Common myeloid progenitor, CD34-positive (primary cell): ENCODE measurements at regions not wholly inside any gene's neighbourhood (a gene's known extent, or its start where the extent isn't known, plus 50 kb on each side); places are given as distances from the start of the nearest gene placed in this dataset.

Experiments used
- CTCF ChIA-PET: fragments of 350-600 bp; sonication (Branson Sonifier 250); formaldehyde crosslinking; loops from one replicate; lab custom pipeline; 2021; ENCODE audit warnings: antibody characterized with exemption; lab: Charles Lee
- POLR2A ChIA-PET: fragments of 350-600 bp; sonication (Branson Sonifier 250); formaldehyde crosslinking; loops from one replicate; lab custom pipeline; 2021; ENCODE audit warnings: antibody characterized with exemption; lab: Charles Lee
- DNase-seq, 3 donors: peaks; one replicate each; pipeline versions ENCODE4 v3.0.0 to v3.0.0-alpha.2; 2013
- H3K27ac ChIP-seq, 2 experiments: 1 replicate in 1 of 2; 2 replicates in 1 of 2; pipeline ENCODE4 v1.7.0; 2013; ENCODE audit warnings: inconsistent platforms in 2 of 2, low read length in 2 of 2, mild to moderate bottlenecking in 2 of 2, low read depth in 1 of 2, moderate library complexity in 1 of 2; ENCODE audit not compliant: severe bottlenecking in 2 of 2, insufficient read depth in 1 of 2, poor library complexity in 1 of 2
- H3K27me3 ChIP-seq, 5 experiments: replicated peaks in 2 of 5; 1 replicate in 3 of 5; 2 replicates in 2 of 5; pipeline versions ENCODE4 v1.6.1 to v1.7.0; 2013; ENCODE audit warnings: low read length in 4 of 5, mild to moderate bottlenecking in 2 of 5, moderate library complexity in 2 of 5, inconsistent platforms in 1 of 5; ENCODE audit not compliant: insufficient read depth in 5 of 5, control insufficient read depth in 4 of 5
- H3K36me3 ChIP-seq, 4 experiments: 1 replicate in 2 of 4; 2 replicates in 2 of 4; pipeline versions ENCODE4 v1.6.1 to v1.7.0; 2013; ENCODE audit warnings: low read length in 3 of 4, control low read depth in 1 of 4, mild to moderate bottlenecking in 1 of 4; ENCODE audit not compliant: control insufficient read depth in 4 of 4, insufficient read depth in 4 of 4
- H3K4me1 ChIP-seq, 4 experiments: 1 replicate in 3 of 4; 2 replicates in 1 of 4; pipeline versions ENCODE4 v1.6.1 to v1.7.1; 2013; ENCODE audit warnings: low read length in 3 of 4, mild to moderate bottlenecking in 3 of 4, control low read depth in 1 of 4, inconsistent platforms in 1 of 4, moderate library complexity in 1 of 4; ENCODE audit not compliant: control insufficient read depth in 4 of 4, insufficient read depth in 4 of 4; ENCODE audit errors: control extremely low read depth in 1 of 4
- H3K4me3 ChIP-seq, 7 experiments: 1 replicate in 4 of 7; 2 replicates in 3 of 7; pipeline versions ENCODE4 v1.5.1 to v1.7.0; 2013; ENCODE audit warnings: mild to moderate bottlenecking in 7 of 7, low read length in 6 of 7, moderate library complexity in 6 of 7, inconsistent platforms in 2 of 7, low read depth in 2 of 7, control low read depth in 1 of 7; ENCODE audit not compliant: insufficient read depth in 4 of 7, control insufficient read depth in 1 of 7; ENCODE audit errors: extremely low read depth in 1 of 7
- H3K9me3 ChIP-seq, 5 experiments: 1 replicate in 4 of 5; 2 replicates in 1 of 5; pipeline versions ENCODE4 v1.6.1 to v1.7.1; 2013; ENCODE audit warnings: low read length in 4 of 5, mild to moderate bottlenecking in 2 of 5, inconsistent platforms in 1 of 5, low read depth in 1 of 5, moderate library complexity in 1 of 5; ENCODE audit not compliant: control insufficient read depth in 4 of 5, insufficient read depth in 2 of 5; ENCODE audit errors: control extremely low read depth in 1 of 5
- WGBS: methylation state at CpG from one replicate; pipeline ENCODE4 v1.1.5; 2013; ENCODE audit not compliant: insufficient coverage; 5-methylcytosine and 5-hydroxymethylcytosine counted together

DNA sequence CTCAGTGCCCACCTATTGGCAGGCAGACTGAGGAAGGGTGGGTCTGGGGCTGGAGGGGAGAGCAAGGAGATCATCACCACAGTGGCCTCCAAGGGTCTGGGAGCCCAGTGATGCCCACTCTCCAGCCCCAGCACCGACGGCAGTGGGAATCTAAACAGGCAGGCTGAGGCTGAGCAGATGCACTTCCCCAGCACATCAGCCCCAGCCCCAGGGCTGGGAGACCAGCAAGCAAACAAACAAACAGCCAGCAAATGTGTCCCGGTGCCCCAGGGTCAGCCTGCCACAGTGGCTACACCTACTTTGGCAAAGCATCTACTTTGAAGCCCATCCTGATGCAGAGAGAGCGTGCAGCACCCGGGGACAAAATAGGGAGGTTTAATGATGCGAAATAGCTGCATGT, 216.3 kb upstream of the ZC3H12A start:
- ChIA-PET POLR2A (no interaction called here), CTCF (no interaction called here)
- Histone ChIP-seq H3K9me3 (peaks cover 0 to 3% (median 0%) of the 10 kb centered on the region in 5 experiments), H3K4me1 (no peaks in the 10 kb centered on the region), H3K27ac (no peak overlapping the region), H3K36me3 (no peaks in the 10 kb centered on the region), H3K4me3 (no peak overlapping the region), H3K27me3 (peaks cover 2 to 56% (median 9%) of the 10 kb centered on the region in 5 experiments)
- 32% methylated on average over 5 of the region's 6 CpGs for WGBS
- DNase-seq, result no peak

DNA sequence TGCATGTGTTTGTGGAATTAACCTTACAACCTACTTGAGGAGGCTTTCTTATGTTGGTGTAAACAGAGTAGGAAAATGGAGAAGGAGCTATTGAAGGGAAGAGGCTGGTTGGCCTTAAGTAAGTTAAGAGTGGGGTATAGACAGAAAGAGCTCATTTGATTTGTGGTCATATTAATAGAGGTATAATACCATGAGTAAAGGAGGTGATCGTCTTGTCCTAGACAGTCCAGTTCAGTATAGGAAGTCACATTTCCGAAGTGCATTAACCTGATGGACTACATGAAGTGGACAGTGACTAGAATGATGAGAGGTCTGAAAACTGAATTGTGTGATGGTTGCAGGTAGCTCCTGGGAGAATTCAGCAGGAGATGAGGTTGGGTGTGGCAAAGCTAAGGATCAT, 215.4 kb upstream of the ZC3H12A start:
- ChIA-PET CTCF (interaction anchor here (0.6 kb wide), 1 partner anchor 1916 kb away, joined by 3 read pairs; no protein-coding TSS in a partner anchor), POLR2A (no interaction called here)
- Histone ChIP-seq H3K27me3 (peaks cover 2 to 59% (median 9%) of the 10 kb centered on the region in 5 experiments), H3K4me3 (no peak overlapping the region), H3K27ac (no peak overlapping the region), H3K36me3 (no peaks in the 10 kb centered on the region), H3K4me1 (no peaks in the 10 kb centered on the region), H3K9me3 (peaks cover 0 to 3% (median 0%) of the 10 kb centered on the region in 5 experiments)
- no peak for DNase-seq
- WGBS, result 50% methylated on average over 2 of the region's 2 CpGs

DNA sequence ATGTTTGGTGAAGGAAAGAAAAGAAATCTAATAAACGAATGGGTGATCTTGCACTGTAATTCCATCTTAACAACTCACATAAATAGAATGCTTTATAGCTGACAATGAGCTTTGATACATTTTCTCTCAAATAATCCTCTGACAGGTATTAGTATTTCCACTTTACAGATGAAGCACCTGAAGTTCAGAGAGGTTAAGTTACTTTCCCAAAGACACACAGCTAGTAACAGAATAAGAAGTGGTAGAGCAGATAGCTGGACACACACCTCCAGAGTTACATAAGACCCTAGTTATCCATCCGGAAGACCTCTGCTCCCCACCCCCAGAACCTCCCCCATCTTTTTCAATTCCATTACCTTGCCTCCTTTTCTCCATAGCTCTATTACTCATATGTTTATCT, 213.3 kb upstream of the ZC3H12A start:
- CTCF ChIA-PET, result no interaction called here
- Histone ChIP-seq H3K27me3 (peaks cover 0 to 45% (median 2%) of the 10 kb centered on the region in 5 experiments), H3K27ac (no peak overlapping the region), H3K36me3 (no peaks in the 10 kb centered on the region), H3K4me1 (no peaks in the 10 kb centered on the region), H3K4me3 (no peak overlapping the region), H3K9me3 (peaks cover 0 to 4% (median 0%) of the 10 kb centered on the region in 5 experiments)
- 100% methylated on average over 1 of the region's 2 CpGs for WGBS
- POLR2A ChIA-PET, result no interaction called here
- no peak for DNase-seq

DNA sequence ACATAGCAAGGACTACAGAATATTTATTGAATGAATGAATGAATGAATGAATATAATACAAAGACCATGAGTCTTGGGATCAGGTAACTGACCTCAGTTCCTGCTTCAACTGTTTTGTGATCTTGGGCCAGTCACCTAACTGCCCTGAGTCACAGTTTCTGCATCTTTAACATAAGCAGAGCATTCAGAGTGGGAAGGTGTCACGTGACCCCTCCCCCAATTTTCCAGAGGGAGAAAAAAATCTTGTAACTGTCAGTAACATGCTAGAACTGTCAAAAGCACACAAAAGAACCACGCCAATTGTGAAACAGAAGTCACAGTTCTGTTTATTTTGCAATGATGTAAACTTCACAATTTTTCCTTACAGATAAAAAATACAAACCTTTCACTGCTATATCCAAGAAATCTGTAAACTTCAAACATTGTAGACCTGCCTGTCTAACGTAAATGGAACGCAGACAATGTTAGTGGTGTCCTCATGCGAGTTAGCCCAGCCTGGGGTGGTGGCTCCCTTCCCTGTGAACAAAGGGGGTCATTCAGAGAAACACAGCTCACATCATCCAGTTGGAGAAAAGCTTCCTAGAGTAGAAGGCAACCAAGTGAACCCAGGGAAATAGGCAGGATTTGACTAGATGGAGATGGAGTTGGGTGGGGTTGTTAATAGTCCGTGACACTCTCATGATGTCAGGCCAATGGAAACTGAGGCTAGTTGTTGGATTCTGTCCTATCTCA, 211.8 kb upstream of the ZC3H12A start:
- H3K27ac ChIP-seq, result no peak overlapping the region
- no peaks in the 10 kb centered on the region for H3K36me3 ChIP-seq
- 78% methylated on average over 4 of the region's 6 CpGs for WGBS
- peaks cover 0 to 34% (median 2%) of the 10 kb centered on the region in 5 experiments for H3K27me3 ChIP-seq
- peaks cover 0 to 4% (median 0%) of the 10 kb centered on the region in 5 experiments for H3K9me3 ChIP-seq
- H3K4me1 ChIP-seq, result no peaks in the 10 kb centered on the region
- ChIA-PET POLR2A (no interaction called here), CTCF (no interaction called here)
- no peak overlapping the region for H3K4me3 ChIP-seq
- DNase-seq, result no peak

DNA sequence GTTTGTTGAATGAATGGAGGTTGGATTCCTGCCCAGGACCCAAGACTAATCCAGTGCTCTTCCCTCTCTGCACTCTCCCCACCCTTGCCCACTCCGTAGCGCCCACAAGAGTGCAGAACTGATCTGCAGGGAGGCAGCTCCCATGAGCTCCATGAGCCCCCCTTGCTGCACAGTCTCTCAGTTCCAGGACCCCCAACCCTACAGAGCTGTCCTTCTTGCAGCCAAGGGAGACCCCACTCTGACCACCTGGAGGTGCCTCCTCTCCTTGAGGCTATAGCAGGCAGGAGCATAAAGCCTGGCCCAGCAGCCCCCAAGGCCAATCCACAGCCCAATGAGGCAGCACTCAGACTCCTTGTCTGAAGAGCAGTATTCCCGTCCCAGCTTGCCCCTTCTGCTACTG, 209.2 kb upstream of the ZC3H12A start:
- ChIA-PET POLR2A (no interaction called here), CTCF (no interaction called here)
- no peak overlapping the region for H3K27ac ChIP-seq
- no peak overlapping the region for H3K4me3 ChIP-seq
- no peak for DNase-seq
- WGBS, result 97% methylated on average over 3 of the region's 3 CpGs
- H3K36me3 ChIP-seq, result no peaks in the 10 kb centered on the region
- peaks cover 0 to 17% (median 2%) of the 10 kb centered on the region in 5 experiments for H3K27me3 ChIP-seq
- no peaks in the 10 kb centered on the region for H3K4me1 ChIP-seq
- H3K9me3 ChIP-seq, result peaks cover 0 to 4% (median 0%) of the 10 kb centered on the region in 5 experiments

DNA sequence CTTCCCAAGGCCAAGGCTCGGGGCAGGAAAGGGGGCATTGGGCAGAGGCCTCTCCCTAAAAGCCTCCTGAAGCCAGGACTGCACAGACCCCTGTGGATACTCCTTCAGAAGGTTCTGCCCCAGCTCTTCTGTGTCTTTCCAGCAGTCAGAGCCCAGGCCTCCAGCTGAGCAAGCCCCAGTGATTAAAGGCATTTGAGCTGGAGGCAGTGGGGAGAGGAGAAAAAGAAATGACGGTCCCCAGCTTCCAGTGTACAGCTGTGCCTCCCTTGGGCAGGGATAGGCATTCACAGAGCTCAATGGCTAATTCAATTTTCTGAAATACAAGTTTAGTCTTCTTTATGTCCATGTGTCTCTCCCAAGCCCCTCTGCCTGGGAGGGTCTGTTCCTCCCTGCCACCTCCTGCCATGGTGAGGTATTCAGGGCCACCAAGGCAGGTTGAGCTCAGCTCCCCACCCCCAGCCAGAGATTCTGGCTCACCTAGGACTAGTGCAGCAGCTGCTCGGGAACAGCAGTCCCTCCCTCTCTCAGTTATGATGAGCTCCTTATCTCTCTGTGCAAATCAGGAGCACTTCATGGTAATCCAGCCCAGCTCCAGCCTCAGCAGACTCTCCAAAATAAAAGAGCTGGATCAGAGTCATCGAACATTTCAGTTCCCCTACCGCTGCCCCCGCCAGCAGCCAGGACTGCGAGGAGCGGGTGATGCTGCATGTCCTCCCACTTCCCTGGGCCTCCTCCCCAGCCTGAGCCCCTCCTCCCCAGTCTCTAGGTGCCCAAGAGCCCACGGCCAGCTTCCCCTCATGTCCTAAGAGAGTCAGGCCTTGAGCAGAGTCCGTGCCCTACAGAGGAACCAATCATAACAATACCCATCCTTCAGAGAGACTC, 208.4 kb upstream of the ZC3H12A start:
- 52% methylated on average over 6 of the region's 10 CpGs for WGBS
- POLR2A ChIA-PET, result no interaction called here
- CTCF ChIA-PET, result no interaction called here

More for the DNA sequence above, 208.4 kb upstream of the ZC3H12A start:
- Histone ChIP-seq H3K27me3 (peaks cover 0 to 17% (median 2%) of the 10 kb centered on the region in 5 experiments), H3K4me1 (no peaks in the 10 kb centered on the region), H3K4me3 (no peak overlapping the region), H3K9me3 (peaks cover 0 to 4% (median 0%) of the 10 kb centered on the region in 5 experiments), H3K27ac (no peak overlapping the region), H3K36me3 (no peaks in the 10 kb centered on the region)
- DNase-seq, result no peak
